K562 (cell line): ENCODE measurements at regions not wholly inside any gene's neighbourhood (a gene's known extent, or its start where the extent isn't known, plus 50 kb on each side); places are given as distances from the start of the nearest gene placed in this dataset.

Source experiments
- ATAC-seq: fragments of 200-7000 bp; cut with Tn5 transposase; 3 replicates; pipeline ENCODE4 v1.9.1; 2020; ENCODE audit warnings: moderate library complexity
- BruUV-seq: library from RNA; stranded (reverse); fragments of 400-500 nt; replicated peaks from 2 replicates; lab custom pipeline; 2021; lab: Mats Ljungman, UMichigan
- CTCF ChIA-PET: fragments of 300-600 bp; formaldehyde crosslinking; extraction: SDS; loops from one replicate; lab custom pipeline; 2021; ENCODE audit warnings: low intra/inter-chr PET ratio; lab: Yijun Ruan, JAX
- POLR2A ChIA-PET: fragments of 300-600, 350-650 bp; sonication (Branson Sonifier 250); formaldehyde crosslinking; extraction: SDS; loops from one replicate; lab custom pipeline; 2021; ENCODE audit warnings: antibody characterized with exemption, inconsistent platforms; lab: Yijun Ruan, JAX
- DNase-seq, 4 experiments: peaks; one replicate each; pipeline versions ENCODE4 v3.0.0 to v3.0.0-alpha.2; 2011 to 2018; ENCODE audit warnings: low spot score in 3 of 4, mixed read lengths in 3 of 4; ENCODE audit errors: extremely low read depth in 1 of 4
- FAIRE-seq: peaks from 2 replicates; lab custom pipeline; 2011; peaks lifted over from hg19 to GRCh38; lab: Jason Lieb, UNC
- H2AFZ ChIP-seq: 2 replicates; pipeline ENCODE4 v1.6.0; 2011; ENCODE audit warnings: low read depth, low read length, control low read depth, inconsistent platforms
- H3K27ac ChIP-seq: fragments of 200-600 bp; 3 replicates; pipeline ENCODE4 v1.8.0; 2011; ENCODE audit warnings: low read depth, mild to moderate bottlenecking, control low read depth, inconsistent platforms, low read length, moderate library complexity, mixed read lengths; ENCODE audit errors: extremely low read depth
- H3K27me3 ChIP-seq, 2 experiments: fragments of 300-600 bp in 1 of 2; 2 replicates in 1 of 2; 3 replicates in 1 of 2; pipeline versions ENCODE4 v1.6.0 to v1.8.0; 2011; ENCODE audit warnings: inconsistent platforms in 2 of 2, low read length in 2 of 2, mild to moderate bottlenecking in 1 of 2, mixed read lengths in 1 of 2, moderate library complexity in 1 of 2; ENCODE audit not compliant: control insufficient read depth in 2 of 2, insufficient read depth in 2 of 2
- H3K36me3 ChIP-seq: fragments of 300-600 bp; 3 replicates; pipeline ENCODE4 v1.8.0; 2011; ENCODE audit warnings: mild to moderate bottlenecking, low read length, inconsistent platforms; ENCODE audit not compliant: control insufficient read depth, insufficient read depth
- H3K4me1 ChIP-seq, 2 experiments: fragments of 200-600 bp in 1 of 2; replicated peaks in 1 of 2; 2 replicates in 1 of 2; 3 replicates in 1 of 2; pipeline versions ENCODE4 v1.5.1 to v1.8.0; 2011; ENCODE audit warnings: inconsistent platforms in 2 of 2, low read length in 2 of 2, mild to moderate bottlenecking in 1 of 2, mixed read lengths in 1 of 2, moderate library complexity in 1 of 2; ENCODE audit not compliant: control insufficient read depth in 2 of 2, insufficient read depth in 2 of 2
- H3K4me2 ChIP-seq: 2 replicates; pipeline ENCODE4 v1.6.1; 2011; ENCODE audit warnings: low read length, control low read depth, inconsistent platforms, mixed read lengths; ENCODE audit not compliant: insufficient read depth
- H3K4me3 ChIP-seq: fragments of 200-600 bp; sonication (generic), shearing (Covaris generic); 2 replicates; pipeline ENCODE4 v1.5.1; 2016; ENCODE audit warnings: control low read depth, inconsistent platforms
- H3K79me2 ChIP-seq: fragments of 200-600 bp; 3 replicates; pipeline ENCODE4 v1.8.0; 2011; ENCODE audit warnings: low read length, inconsistent platforms; ENCODE audit not compliant: control insufficient read depth, insufficient read depth
- H3K9ac ChIP-seq, 2 experiments: 2 replicates each; pipeline versions ENCODE4 v1.6.0 to v1.6.1; 2011; ENCODE audit warnings: low read depth in 2 of 2, low read length in 2 of 2, control low read depth in 1 of 2, inconsistent platforms in 1 of 2, mild to moderate bottlenecking in 1 of 2, mixed read lengths in 1 of 2; ENCODE audit not compliant: insufficient read depth in 1 of 2
- H3K9me1 ChIP-seq: one replicate; pipeline ENCODE4 v1.6.0; 2011; ENCODE audit warnings: inconsistent platforms, mild to moderate bottlenecking, low read length, moderate library complexity; ENCODE audit not compliant: control insufficient read depth, insufficient read depth
- H3K9me3 ChIP-seq: replicated peaks from 2 replicates; pipeline ENCODE4 v1.5.1; 2011; ENCODE audit warnings: low read depth, low read length, inconsistent platforms; ENCODE audit not compliant: control insufficient read depth, insufficient read depth
- H4K20me1 ChIP-seq: replicated peaks from 2 replicates; pipeline ENCODE4 v1.6.1; 2011; ENCODE audit warnings: low read length, inconsistent platforms, mixed read lengths; ENCODE audit not compliant: control insufficient read depth, insufficient read depth
- DLX4 ChIP-seq: fragments of 250-450 bp; sonication (Bioruptor Pico); IDR thresholded peaks from 2 replicates; pipeline ENCODE4 v1.6.1; 2021; ENCODE audit warnings: mild to moderate bottlenecking
- ESRRA ChIP-seq: fragments of 450-650 bp; IDR thresholded peaks from 2 replicates; pipeline ENCODE4 v1.6.1; 2014; ENCODE audit warnings: low read depth, mild to moderate bottlenecking, moderate library complexity, borderline replicate concordance
- HINFP ChIP-seq: fragments of 450-650 bp; conservative IDR thresholded peaks from 2 replicates; pipeline ENCODE4 v1.6.1; 2016; ENCODE audit warnings: missing genetic modification characterization, low read depth, mild to moderate bottlenecking, control low read depth, missing compliant biosample characterization
- HMG20A ChIP-seq: fragments of 450-650 bp; formaldehyde crosslinking; conservative IDR thresholded peaks from 2 replicates; pipeline ENCODE4 v1.4.0; 2020; ENCODE audit warnings: mild to moderate bottlenecking, mixed read lengths
- ID3 ChIP-seq, 2 experiments: fragments of 250-450 bp in 1 of 2; fragments of 450-650 bp in 1 of 2; sonication (Bioruptor Pico) in 1 of 2; IDR thresholded peaks; 2 replicates each; pipeline versions ENCODE4 v1.6.1 to v1.8.0; 2016 to 2021; ENCODE audit warnings: mild to moderate bottlenecking in 2 of 2, moderate library complexity in 2 of 2, missing compliant biosample characterization in 1 of 2, missing genetic modification characterization in 1 of 2
- MAX ChIP-seq: sonication (generic); formaldehyde crosslinking; IDR thresholded peaks from 2 replicates; pipeline ENCODE4 v1.9.0; 2022; ENCODE audit warnings: mild to moderate bottlenecking, missing genetic modification reagents
- OTX1 ChIP-seq: fragments of 450-650 bp; formaldehyde crosslinking; IDR thresholded peaks from 2 replicates; pipeline ENCODE4 v1.4.0; 2022; ENCODE audit warnings: mild to moderate bottlenecking
- RBM22 ChIP-seq: fragments of 200-400 bp; formaldehyde crosslinking; IDR thresholded peaks from 2 replicates; pipeline ENCODE4 v1.6.1; 2018; ENCODE audit warnings: low read length, low read depth; ENCODE audit not compliant: poor library complexity, severe bottlenecking
- RFX7 ChIP-seq: fragments of 250-450 bp; sonication (Bioruptor Pico); IDR thresholded peaks from 2 replicates; pipeline ENCODE4 v1.5.1; 2021; ENCODE audit warnings: mild to moderate bottlenecking
- TFAP4 ChIP-seq: sonication (generic); formaldehyde crosslinking; IDR thresholded peaks from 2 replicates; pipeline ENCODE4 v1.8.0; 2022; ENCODE audit warnings: missing genetic modification reagents, mild to moderate bottlenecking, moderate library complexity, borderline replicate concordance
- VEZF1 ChIP-seq: fragments of 200-800 bp; sonication (Bioruptor generic); IDR thresholded peaks from 2 replicates; pipeline ENCODE4 v1.6.1; 2017; ENCODE audit warnings: missing genetic modification characterization, missing compliant biosample characterization
- ZHX1 ChIP-seq: fragments of 150-350 bp; conservative IDR thresholded peaks from 2 replicates; pipeline ENCODE4 v1.6.1; 2014; ENCODE audit warnings: low read length
- ZNF444 ChIP-seq: fragments of 250-450 bp; sonication (Bioruptor Pico); IDR thresholded peaks from 2 replicates; pipeline ENCODE4 v1.4.0; 2020; ENCODE audit warnings: mild to moderate bottlenecking, moderate library complexity
- WGBS: fragments of 100-300 bp; shearing (Covaris generic); methylation state at CpG from one replicate; pipeline ENCODE4 v1.1.6; 2016; ENCODE audit warnings: low coverage, mixed read lengths; ENCODE audit not compliant: insufficient coverage; ENCODE audit errors: missing lambda C conversion rate; 5-methylcytosine and 5-hydroxymethylcytosine counted together
- in situ Hi-C: fragments of 300-500 bp; cut with MboI; formaldehyde crosslinking; loops from 4 replicates; pipeline ENCODE4 v1.15.0; 2018; ENCODE audit warnings: inconsistent platforms, mixed read lengths
- intact Hi-C: fragments of 100-400 bp; cut with micrococcal nuclease; formaldehyde crosslinking; loops from 2 replicates; pipeline ENCODE4 v1.14.2; 2022

GRCh38 chr20:16828666-16829305, 80.6 kb downstream of the OTOR start:
- POLR2A ChIA-PET, result no interaction called here
- TF ChIP-seq OTX1 (CRISPR knock-in tag), result no peak
- TF ChIP-seq VEZF1 (CRISPR knock-in tag), result no peak
- no peak for TF ChIP-seq ID3 (CRISPR knock-in tag; IDR thresholded peaks at IDR 0.05)
- no peak for TF ChIP-seq ID3 (tag; IDR thresholded peaks at IDR 0.05)
- no peak for TF ChIP-seq MAX (CRISPR knock-in tag)
- TF ChIP-seq DLX4, result no peak
- no peak for TF ChIP-seq ZHX1
- no peak for TF ChIP-seq RFX7 (CRISPR knock-in tag)
- no peak for TF ChIP-seq HINFP (tag)
- no peak for TF ChIP-seq ZNF444
- no peak for TF ChIP-seq ESRRA
- TF ChIP-seq TFAP4 (CRISPR knock-in tag), result no peak
- TF ChIP-seq HMG20A, result no peak
- no peak for TF ChIP-seq RBM22

More at GRCh38 chr20:16828666-16829305, 80.6 kb downstream of the OTOR start:
- no peaks in the 10 kb centered on the region for H4K20me1 ChIP-seq
- DNase-seq (no peak), ATAC-seq (no peak), FAIRE-seq (no peak)
- no peaks in the 10 kb centered on the region for H3K9me3 ChIP-seq
- BruUV-seq, result no TSS peak
- H3K9me1 ChIP-seq, result no peaks in the 10 kb centered on the region
- CTCF ChIA-PET, result no interaction called here
- no peak overlapping the region for H3K9ac ChIP-seq
- H3K27ac ChIP-seq, result no peak overlapping the region
- WGBS, result 4% methylated on average over 4 of the region's 4 CpGs
- no peak overlapping the region for H3K4me2 ChIP-seq
- H3K79me2 ChIP-seq, result no peaks in the 10 kb centered on the region
- no peaks in the 10 kb centered on the region for H3K27me3 ChIP-seq
- H3K4me1 ChIP-seq, result no peaks in the 10 kb centered on the region
- H3K36me3 ChIP-seq, result no peaks in the 10 kb centered on the region
- no peak overlapping the region for H3K4me3 ChIP-seq
- H2AFZ ChIP-seq, result no peak overlapping the region
- in situ Hi-C loops, result no loop called here
- intact Hi-C loops, result no loop called here
